Kidney epithelial cell (primary cell): ENCODE measurements at regions not wholly inside any gene's neighbourhood (a gene's known extent, or its start where the extent isn't known, plus 50 kb on each side); places are given as distances from the start of the nearest gene placed in this dataset.

Source experiments
- DNase-seq: peaks from one replicate; pipeline ENCODE4 v3.0.0-alpha.2; 2010; ENCODE audit warnings: low read depth
- H3K27me3 ChIP-seq: 2 replicates; pipeline ENCODE4 v1.6.0; 2011; ENCODE audit warnings: low read length; ENCODE audit not compliant: control insufficient read depth, insufficient read depth
- H3K36me3 ChIP-seq: 2 replicates; pipeline ENCODE4 v1.5.1; 2011; ENCODE audit warnings: low read length; ENCODE audit not compliant: control insufficient read depth, insufficient read depth
- H3K4me3 ChIP-seq: 2 replicates; pipeline ENCODE4 v1.5.1; 2011; ENCODE audit warnings: low read depth, mild to moderate bottlenecking, control low read depth, low read length
- TF ChIP-seq, protein P1 (sequence below): IDR thresholded peaks from 2 replicates; pipeline ENCODE4 v1.5.1; 2011; ENCODE audit warnings: mild to moderate bottlenecking, moderate library complexity, low read length, control low read depth, inconsistent platforms; ENCODE audit not compliant: insufficient read depth, poor library complexity, severe bottlenecking

DNA sequence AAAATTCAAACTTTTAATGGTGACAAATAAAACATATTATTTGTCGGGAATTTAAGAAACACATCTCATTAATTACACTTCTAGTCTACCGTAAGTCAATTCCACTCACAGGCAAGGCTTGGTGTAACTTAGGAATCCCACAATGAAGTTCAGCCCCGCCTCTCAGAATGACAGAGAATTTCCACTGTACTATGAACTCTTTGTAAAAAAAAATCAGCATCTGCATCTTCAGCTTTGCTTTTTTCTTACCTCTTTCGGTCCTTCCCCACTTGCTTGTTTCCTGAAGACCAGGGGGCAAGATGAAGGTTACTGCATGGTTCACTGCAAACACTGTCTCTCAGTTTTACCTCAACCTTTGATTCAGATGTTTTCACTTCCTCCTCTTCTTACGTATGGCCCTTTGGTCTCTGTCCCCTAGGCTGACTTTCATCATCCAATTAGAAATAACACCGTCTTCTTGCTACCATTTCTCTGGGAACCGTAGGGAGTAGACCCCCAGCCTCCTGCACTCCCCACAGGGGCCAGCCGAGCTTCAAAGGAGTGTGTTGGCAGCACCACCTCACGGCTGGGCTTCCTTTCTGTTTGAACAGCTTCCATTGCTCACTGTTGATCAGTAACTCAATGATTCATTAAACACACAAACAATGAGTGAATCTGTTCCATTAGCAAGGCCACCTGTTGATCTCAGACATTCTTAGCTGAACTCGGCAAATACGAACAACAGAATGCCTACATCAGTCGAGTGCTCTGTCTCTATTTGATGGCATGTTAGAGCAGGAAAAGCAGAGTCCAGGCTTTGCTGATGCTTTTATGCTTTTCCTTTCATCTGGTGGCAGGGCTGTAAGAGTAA is 343.0 kb downstream of the BMP4 start:
- Histone ChIP-seq H3K27me3 (no peaks in the 10 kb centered on the region), H3K4me3 (peak overlapping the region; percentile 13), H3K36me3 (no peaks in the 10 kb centered on the region)
- DNase-seq, result peak; percentile 93
- TF ChIP-seq, protein P1, sequence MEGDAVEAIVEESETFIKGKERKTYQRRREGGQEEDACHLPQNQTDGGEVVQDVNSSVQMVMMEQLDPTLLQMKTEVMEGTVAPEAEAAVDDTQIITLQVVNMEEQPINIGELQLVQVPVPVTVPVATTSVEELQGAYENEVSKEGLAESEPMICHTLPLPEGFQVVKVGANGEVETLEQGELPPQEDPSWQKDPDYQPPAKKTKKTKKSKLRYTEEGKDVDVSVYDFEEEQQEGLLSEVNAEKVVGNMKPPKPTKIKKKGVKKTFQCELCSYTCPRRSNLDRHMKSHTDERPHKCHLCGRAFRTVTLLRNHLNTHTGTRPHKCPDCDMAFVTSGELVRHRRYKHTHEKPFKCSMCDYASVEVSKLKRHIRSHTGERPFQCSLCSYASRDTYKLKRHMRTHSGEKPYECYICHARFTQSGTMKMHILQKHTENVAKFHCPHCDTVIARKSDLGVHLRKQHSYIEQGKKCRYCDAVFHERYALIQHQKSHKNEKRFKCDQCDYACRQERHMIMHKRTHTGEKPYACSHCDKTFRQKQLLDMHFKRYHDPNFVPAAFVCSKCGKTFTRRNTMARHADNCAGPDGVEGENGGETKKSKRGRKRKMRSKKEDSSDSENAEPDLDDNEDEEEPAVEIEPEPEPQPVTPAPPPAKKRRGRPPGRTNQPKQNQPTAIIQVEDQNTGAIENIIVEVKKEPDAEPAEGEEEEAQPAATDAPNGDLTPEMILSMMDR, result peak; percentile 19

DNA sequence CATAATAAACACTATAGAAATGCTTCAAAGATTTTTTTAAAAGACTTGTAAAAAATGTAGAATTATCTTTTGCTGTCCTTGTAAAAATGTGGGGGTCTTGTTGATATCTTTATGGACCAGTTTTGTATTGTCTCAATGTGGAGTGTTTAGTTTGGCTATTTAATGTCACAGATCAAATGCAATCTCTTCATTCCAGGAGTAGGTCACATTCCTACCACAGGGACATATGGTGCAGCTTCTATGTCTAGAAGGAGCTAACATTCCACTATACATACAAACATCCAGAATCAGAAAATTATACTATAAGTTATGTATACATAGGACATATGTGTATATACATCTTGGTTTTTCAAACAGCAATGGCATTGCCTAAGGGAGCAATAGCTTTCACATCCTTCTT is 345.7 kb downstream of the BMP4 start:
- Histone ChIP-seq H3K36me3 (no peaks in the 10 kb centered on the region), H3K27me3 (no peaks in the 10 kb centered on the region), H3K4me3 (no peak overlapping the region)
- DNase-seq, result no peak
- TF ChIP-seq, protein P1, result no peak

DNA sequence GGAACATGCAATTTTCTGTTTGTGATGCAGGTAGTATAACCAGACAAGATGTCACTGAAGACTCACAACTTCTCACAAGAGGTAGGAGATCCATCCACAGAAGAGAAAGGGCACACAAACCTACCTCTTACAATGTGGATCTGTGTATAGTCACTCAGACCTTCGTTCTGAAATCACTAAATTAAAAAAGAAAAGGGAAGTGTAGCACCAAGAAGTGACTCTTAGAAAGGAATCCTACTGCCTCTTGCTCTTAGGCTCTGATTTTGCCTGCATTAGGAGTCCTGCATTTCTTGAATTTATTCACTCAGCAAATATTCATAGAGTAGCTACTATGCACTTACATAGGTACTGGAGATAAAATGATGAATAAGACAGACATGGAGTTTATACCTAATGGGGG is 347.6 kb downstream of the BMP4 start:
- no peak for DNase-seq

DNA sequence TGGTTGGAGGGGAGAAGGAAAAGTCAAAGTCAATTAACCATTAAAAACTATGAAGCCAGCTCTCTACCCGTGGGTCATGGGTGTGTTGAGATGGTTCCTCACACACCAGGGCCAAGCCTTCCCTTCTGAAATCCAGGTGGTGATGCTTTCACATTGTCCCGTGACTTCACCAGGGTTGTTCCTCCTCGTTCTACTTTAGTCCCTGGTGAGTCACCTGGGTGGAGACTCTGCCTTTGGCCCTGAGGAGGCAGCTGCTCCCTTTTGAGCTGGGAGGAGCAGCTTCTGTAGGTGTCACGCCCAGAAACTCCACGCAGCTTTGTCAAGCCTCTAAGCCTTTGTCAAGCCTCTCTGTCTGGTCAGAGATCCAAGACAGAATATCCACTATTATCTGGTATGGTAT is 348.3 kb downstream of the BMP4 start:
- TF ChIP-seq, protein P1, result no peak
- Histone ChIP-seq H3K36me3 (no peaks in the 10 kb centered on the region), H3K27me3 (no peaks in the 10 kb centered on the region), H3K4me3 (no peak overlapping the region)
- no peak for DNase-seq

More for the DNA sequence above, 347.6 kb downstream of the BMP4 start:
- Histone ChIP-seq H3K27me3 (no peaks in the 10 kb centered on the region), H3K36me3 (no peaks in the 10 kb centered on the region), H3K4me3 (no peak overlapping the region)
- TF ChIP-seq, protein P1, result no peak

DNA sequence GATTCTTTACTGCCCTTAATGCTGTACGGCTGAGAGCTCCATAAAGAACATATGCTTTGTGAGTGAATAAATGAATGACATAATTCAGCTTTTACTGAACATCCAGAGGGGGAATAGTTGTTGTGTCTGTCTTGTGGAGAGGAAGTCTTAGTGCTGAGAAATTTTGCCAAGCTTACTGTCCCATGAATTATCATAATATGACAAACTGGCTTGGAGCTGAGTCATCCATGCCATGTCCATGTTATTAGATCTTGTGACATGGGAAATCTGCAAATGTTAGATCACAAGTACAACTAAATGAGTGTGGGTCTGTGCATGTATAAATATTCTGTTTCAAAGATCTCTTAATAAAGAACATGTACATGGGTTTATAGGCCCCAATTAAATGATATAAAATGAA is 350.4 kb downstream of the BMP4 start:
- H3K4me3 ChIP-seq, result no peak overlapping the region
- TF ChIP-seq, protein P1, result no peak

DNA sequence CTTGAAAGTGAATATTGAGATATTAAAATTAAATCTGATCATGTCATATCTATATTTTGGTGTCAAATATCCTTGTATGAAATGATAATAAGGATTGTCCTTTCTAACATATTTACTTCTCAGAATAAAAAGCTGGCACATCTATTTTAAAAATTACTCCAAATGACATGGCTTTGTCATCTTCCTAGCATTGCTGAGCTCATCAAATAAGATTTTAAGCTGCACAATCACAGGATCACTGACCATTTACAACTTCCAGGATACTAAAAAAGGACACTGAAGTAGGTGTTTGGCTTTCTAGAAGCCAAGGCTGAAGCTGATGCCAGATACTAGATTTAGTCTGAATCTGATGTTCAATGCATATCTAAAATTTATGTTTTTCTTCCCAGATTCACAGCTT is 351.1 kb downstream of the BMP4 start:
- DNase-seq, result no peak
- Histone ChIP-seq H3K4me3 (no peak overlapping the region), H3K36me3 (no peaks in the 10 kb centered on the region), H3K27me3 (no peaks in the 10 kb centered on the region)
- TF ChIP-seq, protein P1, result no peak

More for the DNA sequence above, 350.4 kb downstream of the BMP4 start:
- Histone ChIP-seq H3K27me3 (no peaks in the 10 kb centered on the region), H3K36me3 (no peaks in the 10 kb centered on the region)
- DNase-seq, result no peak
